ENCODE measurements at regions not wholly inside any gene's neighbourhood (a gene's known extent, or its start where the extent isn't known, plus 50 kb on each side); places are given as distances from the start of the nearest gene placed in this dataset.

GRCh38 chr11:128388206-128388815 lies 199.0 kb downstream of the ETS1 start:
- TF ChIP-seq POLR2A (IDR thresholded peaks at IDR 0.05) (no peak), CTCF (IDR thresholded peaks at IDR 0.05) (no peak)

All from uterus (tissue), 2 donors.